Left colon (tissue), 2 donors: ENCODE measurements at regions not wholly inside any gene's neighbourhood (a gene's known extent, or its start where the extent isn't known, plus 50 kb on each side); places are given as distances from the start of the nearest gene placed in this dataset.
"Not testable (repeated sequence)": the region's sequence is repeated elsewhere in the genome, so short reads cannot be mapped to it uniquely, and the experiment has no call there.

ENCODE experiments used
- ATAC-seq: fragments of 200-7000 bp; cut with Tn5 transposase; one replicate; pipeline ENCODE4 v1.9.1; 2020; ENCODE audit warnings: mild to moderate bottlenecking, moderate library complexity
- DNase-seq, 2 donors: peaks; one replicate each; pipeline ENCODE4 v3.0.0-alpha.2; 2020
- intact Hi-C, 2 donors: fragments of 100-400 bp; cut with DNase I in 1 of 2; cut with micrococcal nuclease in 1 of 2; formaldehyde crosslinking; loops; one replicate each; pipeline versions ENCODE4 v1.11.2 to v1.14.0; 2022; cut with DNase I, micrococcal nuclease
- donor health status: DM: no; HTN: no; CAD: no.
- donor health status: DM: yes; HTN: yes; CAD: no.

GRCh38 chr7:11281953-11282352, 308.3 kb downstream of the PHF14 start:
- DNase-seq = no peak
- intact Hi-C loops = no loop called here
- ATAC-seq = no peak

- intact Hi-C loops = not testable (repeated sequence)
Observed at GRCh38 chr7:11283584-11283983, 309.9 kb downstream of the PHF14 start.

GRCh38 chr7:11290863-11291262, 317.2 kb downstream of the PHF14 start:
- ATAC-seq = no peak

More at GRCh38 chr7:11283584-11283983, 309.9 kb downstream of the PHF14 start:
- not testable (repeated sequence) for DNase-seq, ATAC-seq

GRCh38 chr7:11294218-11294617, 320.5 kb downstream of the PHF14 start:
- DNase-seq (no peak), ATAC-seq (no peak)
- intact Hi-C loops = no loop called here

More at GRCh38 chr7:11290863-11291262, 317.2 kb downstream of the PHF14 start:
- intact Hi-C loops = no loop called here
- DNase-seq = no peak

GRCh38 chr7:11294965-11295364, 321.3 kb downstream of the PHF14 start:
- ATAC-seq (no peak), DNase-seq (no peak)
- intact Hi-C loops = no loop called here

GRCh38 chr7:11297126-11297625, 323.5 kb downstream of the PHF14 start:
- intact Hi-C loops = no loop called here
- DNase-seq (no peak), ATAC-seq (no peak)

GRCh38 chr7:11297764-11298163, 324.1 kb downstream of the PHF14 start:
- intact Hi-C loops = no loop called here
- ATAC-seq = no peak
- no peak for DNase-seq

- ATAC-seq = no peak
- DNase-seq = no peak
- intact Hi-C loops = no loop called here
Observed at GRCh38 chr7:11298220-11298619, 324.5 kb downstream of the PHF14 start.

- intact Hi-C loops = no loop called here
- no peak for ATAC-seq
- no peak for DNase-seq
Observed at GRCh38 chr7:11300241-11300640, 326.6 kb downstream of the PHF14 start.

GRCh38 chr7:11302121-11302520, 328.4 kb downstream of the PHF14 start:
- ATAC-seq (no peak), DNase-seq (no peak)
- intact Hi-C loops = no loop called here

GRCh38 chr7:11313801-11314200, 340.1 kb downstream of the PHF14 start:
- ATAC-seq = no peak
- DNase-seq = no peak
- intact Hi-C loops = no loop called here

- DNase-seq = no peak
- no peak for ATAC-seq
Observed at GRCh38 chr7:11315666-11316258, 342.1 kb downstream of the PHF14 start.

GRCh38 chr7:11317766-11318165, 344.1 kb downstream of the PHF14 start:
- intact Hi-C loops = no loop called here
- ATAC-seq (no peak), DNase-seq (no peak)

More at GRCh38 chr7:11315666-11316258, 342.1 kb downstream of the PHF14 start:
- intact Hi-C loops = no loop called here

- intact Hi-C loops = no loop called here
- no peak for ATAC-seq
Observed at GRCh38 chr7:11319491-11320274, 346.0 kb downstream of the PHF14 start.

More at GRCh38 chr7:11319491-11320274, 346.0 kb downstream of the PHF14 start:
- DNase-seq = no peak
